Body of pancreas (tissue), 4 donors: ENCODE measurements at regions not wholly inside any gene's neighbourhood (a gene's known extent, or its start where the extent isn't known, plus 50 kb on each side); places are given as distances from the start of the nearest gene placed in this dataset.

Experiments
- POLR2A ChIP-seq, 3 donors: fragments of 450-650 bp; IDR thresholded peaks; one replicate each; pipeline ENCODE4 v1.6.1; 2016; ENCODE audit warnings: antibody characterized with exemption in 3 of 3, mild to moderate bottlenecking in 2 of 3
- TF ChIP-seq, protein P1 (sequence below), 7 experiments: fragments of 450-650 bp in 4 of 7; fragments of 200-600 bp in 3 of 7; sonication (generic) in 3 of 7; IDR thresholded peaks; one replicate each; pipeline ENCODE4 v1.5.1; 2016 to 2019; ENCODE audit warnings: antibody characterized with exemption in 7 of 7

DNA sequence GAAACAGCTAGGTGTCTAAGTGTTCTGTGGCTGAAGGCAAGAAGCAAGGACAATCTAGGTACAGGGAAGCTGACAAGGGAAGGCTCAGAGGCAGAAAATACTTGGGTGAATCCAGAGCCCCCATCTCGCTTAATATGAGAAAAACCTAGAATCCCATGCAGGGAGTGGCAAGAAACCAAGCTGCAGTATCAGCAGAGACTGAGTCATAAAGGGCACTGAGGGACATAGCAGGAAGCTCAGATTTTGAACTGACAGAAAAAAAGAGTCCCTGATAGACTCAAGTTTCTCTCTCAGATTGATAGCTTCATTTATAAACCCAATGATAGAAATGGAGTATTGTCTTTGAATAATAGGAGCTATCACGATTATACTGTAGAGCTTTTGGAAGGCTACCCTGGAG, 77.3 kb upstream of the KCNJ15 start:
- TF ChIP-seq, protein P1, sequence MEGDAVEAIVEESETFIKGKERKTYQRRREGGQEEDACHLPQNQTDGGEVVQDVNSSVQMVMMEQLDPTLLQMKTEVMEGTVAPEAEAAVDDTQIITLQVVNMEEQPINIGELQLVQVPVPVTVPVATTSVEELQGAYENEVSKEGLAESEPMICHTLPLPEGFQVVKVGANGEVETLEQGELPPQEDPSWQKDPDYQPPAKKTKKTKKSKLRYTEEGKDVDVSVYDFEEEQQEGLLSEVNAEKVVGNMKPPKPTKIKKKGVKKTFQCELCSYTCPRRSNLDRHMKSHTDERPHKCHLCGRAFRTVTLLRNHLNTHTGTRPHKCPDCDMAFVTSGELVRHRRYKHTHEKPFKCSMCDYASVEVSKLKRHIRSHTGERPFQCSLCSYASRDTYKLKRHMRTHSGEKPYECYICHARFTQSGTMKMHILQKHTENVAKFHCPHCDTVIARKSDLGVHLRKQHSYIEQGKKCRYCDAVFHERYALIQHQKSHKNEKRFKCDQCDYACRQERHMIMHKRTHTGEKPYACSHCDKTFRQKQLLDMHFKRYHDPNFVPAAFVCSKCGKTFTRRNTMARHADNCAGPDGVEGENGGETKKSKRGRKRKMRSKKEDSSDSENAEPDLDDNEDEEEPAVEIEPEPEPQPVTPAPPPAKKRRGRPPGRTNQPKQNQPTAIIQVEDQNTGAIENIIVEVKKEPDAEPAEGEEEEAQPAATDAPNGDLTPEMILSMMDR (IDR thresholded peaks at IDR 0.05): no peak
- no peak for TF ChIP-seq POLR2A (IDR thresholded peaks at IDR 0.05)
